Endothelial cell of umbilical vein (primary cell): ENCODE measurements at regions not wholly inside any gene's neighbourhood (a gene's known extent, or its start where the extent isn't known, plus 50 kb on each side); places are given as distances from the start of the nearest gene placed in this dataset.

ENCODE experiments used
- BruUV-seq: library from RNA; stranded (reverse); fragments of 400-500 nt; replicated peaks from 2 replicates; lab custom pipeline; 2021; lab: Mats Ljungman, UMichigan
- CTCF ChIA-PET: fragments of 300-600, 350-600 bp; sonication (Branson Sonifier 250); formaldehyde crosslinking; loops from one replicate; lab custom pipeline; 2021; ENCODE audit warnings: antibody characterized with exemption, inconsistent platforms; lab: Charles Lee
- POLR2A ChIA-PET: fragments of 300-600, 350-600 bp; sonication (Branson Sonifier 250); formaldehyde crosslinking; loops from one replicate; lab custom pipeline; 2021; ENCODE audit warnings: antibody characterized with exemption, inconsistent platforms; lab: Charles Lee
- DNase-seq: peaks from one replicate; pipeline ENCODE4 v3.0.0-alpha.2; 2011; ENCODE audit warnings: low read depth, low spot score
- FAIRE-seq: peaks from 2 replicates; lab custom pipeline; 2011; peaks lifted over from hg19 to GRCh38; lab: Jason Lieb, UNC
- H2AFZ ChIP-seq: 2 replicates; pipeline ENCODE4 v1.6.0; 2012; ENCODE audit warnings: low read depth, low read length, control low read depth, inconsistent platforms
- H3K27ac ChIP-seq: 2 replicates; pipeline ENCODE4 v1.5.1; 2011; ENCODE audit warnings: low read depth, mild to moderate bottlenecking, control low read depth, low read length, moderate library complexity; ENCODE audit not compliant: insufficient read depth
- H3K27me3 ChIP-seq, 2 experiments: 2 replicates each; pipeline versions ENCODE4 v1.6.0 to v1.6.1; 2011; ENCODE audit warnings: low read length in 2 of 2, mixed read lengths in 1 of 2; ENCODE audit not compliant: control insufficient read depth in 2 of 2, insufficient read depth in 2 of 2
- H3K36me3 ChIP-seq, 2 experiments: 2 replicates in 1 of 2; 3 replicates in 1 of 2; pipeline ENCODE4 v1.5.1; 2011; ENCODE audit warnings: low read length in 2 of 2, mild to moderate bottlenecking in 1 of 2, moderate library complexity in 1 of 2; ENCODE audit not compliant: control insufficient read depth in 2 of 2, insufficient read depth in 2 of 2; ENCODE audit errors: extremely low read depth in 1 of 2
- H3K4me1 ChIP-seq: 3 replicates; pipeline ENCODE4 v1.5.1; 2011; ENCODE audit warnings: mild to moderate bottlenecking, low read length; ENCODE audit not compliant: control insufficient read depth, insufficient read depth; ENCODE audit errors: extremely low read depth
- H3K4me2 ChIP-seq: 2 replicates; pipeline ENCODE4 v1.6.1; 2011; ENCODE audit warnings: low read length, control low read depth, mixed read lengths; ENCODE audit not compliant: insufficient read depth
- H3K4me3 ChIP-seq, 3 experiments: fragments of 200-600 bp in 1 of 3; sonication (generic), shearing (Covaris generic) in 1 of 3; replicated peaks in 1 of 3; 2 replicates each; pipeline ENCODE4 v1.5.1; 2011 to 2016; ENCODE audit warnings: control low read depth in 3 of 3, low read length in 3 of 3, mild to moderate bottlenecking in 2 of 3, inconsistent platforms in 1 of 3, low read depth in 1 of 3, moderate library complexity in 1 of 3; ENCODE audit not compliant: insufficient read depth in 1 of 3
- H3K79me2 ChIP-seq: 2 replicates; pipeline ENCODE4 v1.6.0; 2012; ENCODE audit warnings: low read length, inconsistent platforms; ENCODE audit not compliant: control insufficient read depth, insufficient read depth
- H3K9ac ChIP-seq: replicated peaks from 2 replicates; pipeline ENCODE3; 2011; ENCODE audit warnings: low read length, control low read depth; ENCODE audit not compliant: insufficient read depth; ENCODE audit errors: extremely low read depth
- H3K9me1 ChIP-seq: replicated peaks from 3 replicates; pipeline ENCODE4 v1.6.0; 2011; ENCODE audit warnings: mild to moderate bottlenecking, low read length; ENCODE audit not compliant: control insufficient read depth, insufficient read depth; ENCODE audit errors: extremely low read depth
- H3K9me3 ChIP-seq: replicated peaks from 2 replicates; pipeline ENCODE4 v1.5.1; 2012; ENCODE audit warnings: low read length, inconsistent platforms; ENCODE audit not compliant: control insufficient read depth, insufficient read depth
- H4K20me1 ChIP-seq: replicated peaks from 2 replicates; pipeline ENCODE3; 2011; ENCODE audit warnings: mild to moderate bottlenecking, low read length; ENCODE audit not compliant: control insufficient read depth, insufficient read depth; ENCODE audit errors: extremely low read depth
- CTCF ChIP-seq, 2 donors: IDR thresholded peaks; 1 replicate in 1 of 2; 2 replicates in 1 of 2; pipeline ENCODE4 v1.5.1; 2011; ENCODE audit warnings: low read length in 2 of 2, mild to moderate bottlenecking in 2 of 2, moderate library complexity in 2 of 2, control low read depth in 1 of 2, inconsistent platforms in 1 of 2, low read depth in 1 of 2; ENCODE audit not compliant: insufficient read depth in 1 of 2; ENCODE audit errors: extremely low read depth in 1 of 2
- EZH2 ChIP-seq: IDR thresholded peaks from 2 replicates; pipeline ENCODE4 v1.6.1; 2012; ENCODE audit warnings: borderline replicate concordance, low read depth, mild to moderate bottlenecking, moderate library complexity, low read length, inconsistent platforms; ENCODE audit not compliant: severe bottlenecking
- FOS ChIP-seq: IDR thresholded peaks from 2 replicates; pipeline ENCODE4 v1.6.1; 2011; ENCODE audit warnings: mild to moderate bottlenecking, low read length, moderate library complexity, borderline replicate concordance; ENCODE audit not compliant: insufficient read depth
- GATA2 ChIP-seq: IDR thresholded peaks from 2 replicates; pipeline ENCODE4 v1.7.0; 2011; ENCODE audit warnings: low read depth, mild to moderate bottlenecking, moderate library complexity, mixed read lengths, low read length; ENCODE audit not compliant: insufficient read length, insufficient read depth
- JUN ChIP-seq: IDR thresholded peaks from 2 replicates; pipeline ENCODE4 v1.6.1; 2011; ENCODE audit warnings: borderline replicate concordance, low read depth; ENCODE audit not compliant: insufficient read length, insufficient read depth
- MAX ChIP-seq: IDR thresholded peaks from 2 replicates; pipeline ENCODE4 v1.6.1; 2011; ENCODE audit not compliant: insufficient read depth, insufficient read length
- MYC ChIP-seq: IDR thresholded peaks from one replicate; pipeline ENCODE4 v1.6.1; 2011; ENCODE audit warnings: mild to moderate bottlenecking, low read depth, low read length
- POLR2A ChIP-seq: IDR thresholded peaks from 2 replicates; pipeline ENCODE4 v1.6.1; 2012; ENCODE audit warnings: low read depth, mild to moderate bottlenecking, control low read depth, low read length
- POLR2AphosphoS5 ChIP-seq: IDR thresholded peaks from 2 replicates; pipeline ENCODE4 v1.6.1; 2012; ENCODE audit warnings: low read depth, mild to moderate bottlenecking, control low read depth, low read length, moderate library complexity; ENCODE audit not compliant: insufficient read depth
- dilution Hi-C: fragments of 300-500 bp; cut with MboI; formaldehyde crosslinking; loops from one replicate; pipeline ENCODE4 v1.15.0; 2019; ENCODE audit warnings: low sequenced_read_pairs; ENCODE audit not compliant: extremely low pct_ligation_motif_present
- intact Hi-C: fragments of 100-400 bp; cut with micrococcal nuclease; formaldehyde crosslinking; loops from one replicate; pipeline ENCODE4 v1.10.0; 2022

- Histone ChIP-seq H3K4me1 (no peaks in the 10 kb centered on the region), H3K9ac (no peak overlapping the region), H3K4me3 (no peak overlapping the region), H3K36me3 (no peaks in the 10 kb centered on the region), H3K4me2 (no peak overlapping the region), H2AFZ (no peak overlapping the region), H3K9me3 (no peaks in the 10 kb centered on the region), H4K20me1 (no peaks in the 10 kb centered on the region), H3K27ac (no peak overlapping the region), H3K9me1 (no peaks in the 10 kb centered on the region), H3K79me2 (no peaks in the 10 kb centered on the region), H3K27me3 (no peaks in the 10 kb centered on the region)
- dilution Hi-C loops = no loop called here
- ChIA-PET CTCF (no interaction called here), POLR2A (no interaction called here)
- intact Hi-C loops = no loop called here
- TF ChIP-seq POLR2AphosphoS5 = no peak
- TF ChIP-seq EZH2 = no peak
- TF ChIP-seq MAX = no peak
- no peak for TF ChIP-seq CTCF (IDR thresholded peaks at IDR 0.05; ENCODE audit: extremely low read depth in 1 of 2, insufficient read depth in 1 of 2, low read depth in 1 of 2, low read length in 2 of 2)
- TF ChIP-seq FOS = no peak
- FAIRE-seq (no peak), DNase-seq (no peak)
- BruUV-seq = no TSS peak
Observed at GRCh38 chr4:163600727-163601126, 106.2 kb downstream of the TMA16 start.

- Histone ChIP-seq H4K20me1 (no peaks in the 10 kb centered on the region), H3K4me1 (no peaks in the 10 kb centered on the region), H3K27ac (no peak overlapping the region), H2AFZ (no peak overlapping the region), H3K79me2 (no peaks in the 10 kb centered on the region), H3K27me3 (no peaks in the 10 kb centered on the region), H3K9me3 (no peaks in the 10 kb centered on the region), H3K9ac (no peak overlapping the region), H3K4me3 (no peak overlapping the region), H3K9me1 (no peaks in the 10 kb centered on the region), H3K4me2 (no peak overlapping the region), H3K36me3 (no peaks in the 10 kb centered on the region)
- POLR2A ChIA-PET = no interaction called here
- DNase-seq = no peak
- dilution Hi-C loops (no loop called here), intact Hi-C loops (no loop called here)
- TF ChIP-seq POLR2A (no peak), MAX (no peak), POLR2AphosphoS5 (no peak), GATA2 (no peak), FOS (no peak), MYC (no peak), CTCF (IDR thresholded peaks at IDR 0.05; ENCODE audit: extremely low read depth in 1 of 2, insufficient read depth in 1 of 2, low read depth in 1 of 2, low read length in 2 of 2) (no peak), JUN (no peak)
- CTCF ChIA-PET = no interaction called here
- no peak for FAIRE-seq
- no TSS peak for BruUV-seq
Observed at GRCh38 chr4:163603257-163603656, 108.8 kb downstream of the TMA16 start.
